DLD1 (cell line): ENCODE measurements at regions not wholly inside any gene's neighbourhood (a gene's known extent, or its start where the extent isn't known, plus 50 kb on each side); places are given as distances from the start of the nearest gene placed in this dataset.

ENCODE experiments used
- in situ Hi-C: cut with HindIII; loops from 2 replicates; pipeline ENCODE4 v1.10.0; 2017; ENCODE audit warnings: low sequenced_read_pairs

DNA sequence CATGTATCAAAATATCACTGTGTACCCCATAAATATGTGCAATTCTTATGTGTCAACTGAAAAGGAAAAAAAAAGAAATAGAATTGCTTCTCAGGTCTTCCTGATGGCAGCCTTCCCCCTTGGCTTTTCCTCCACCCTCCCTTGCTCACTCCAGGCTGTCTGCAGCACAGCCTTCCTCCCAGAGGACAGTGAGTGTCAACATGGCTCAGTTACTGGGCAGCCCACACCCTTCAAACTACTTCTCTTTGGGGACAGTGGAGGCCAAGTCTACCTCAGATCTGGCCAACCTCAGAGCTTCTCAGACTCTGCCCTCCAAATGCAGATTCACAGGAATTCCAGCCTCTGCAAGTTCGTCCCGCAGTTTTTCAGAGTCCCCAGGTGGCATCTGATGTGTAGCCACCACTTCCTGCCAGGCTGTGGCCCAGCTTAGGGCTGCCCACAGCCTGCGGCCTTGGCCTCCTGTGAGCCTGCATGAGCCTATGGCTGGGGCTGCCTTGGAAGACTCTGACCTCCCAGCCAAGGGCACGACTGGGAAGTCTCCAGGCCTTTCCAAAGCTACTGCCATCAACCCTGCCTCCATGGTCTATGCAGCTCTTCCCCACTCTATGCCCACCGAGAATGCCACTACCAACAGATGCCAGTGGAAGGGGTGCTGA, 148.0 kb upstream of the PWP1 start:
- in situ Hi-C loops, result no loop called here

DNA sequence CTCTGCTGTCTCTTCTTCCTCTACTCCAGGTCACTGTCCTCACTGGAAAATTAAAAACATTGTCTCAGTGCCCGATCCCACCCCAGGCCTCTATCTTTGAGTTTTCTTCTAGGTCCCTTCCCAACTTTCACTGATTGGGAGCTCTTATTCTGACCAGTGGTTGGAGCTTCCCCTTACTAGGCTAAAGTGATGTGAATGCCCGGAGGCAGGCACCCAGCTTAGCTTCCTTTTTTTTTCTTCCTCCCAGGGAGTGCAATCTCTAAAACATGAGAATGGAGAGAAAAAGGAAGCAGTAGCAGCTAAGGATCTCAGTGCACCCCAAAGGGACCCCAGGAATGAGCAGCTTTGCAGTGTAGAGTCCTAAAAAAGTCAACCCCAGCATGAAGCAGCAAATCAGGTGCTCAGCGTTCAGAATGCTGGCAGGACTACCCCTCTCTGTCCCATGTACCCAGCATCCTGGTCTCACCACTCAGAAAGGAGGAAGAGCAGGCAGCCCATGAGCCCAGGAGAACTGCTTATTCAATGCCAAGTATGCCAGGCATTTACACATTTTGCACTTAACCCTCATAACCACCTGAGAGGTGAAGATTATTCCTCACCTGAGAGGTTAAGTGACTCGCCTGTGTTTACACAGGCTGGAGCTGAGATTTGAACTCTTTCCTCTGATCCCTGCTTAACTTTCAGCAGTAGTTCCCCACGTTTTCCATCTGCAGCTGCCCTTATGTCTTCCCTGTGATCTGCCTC, 146.2 kb upstream of the PWP1 start:
- in situ Hi-C loops, result no loop called here

DNA sequence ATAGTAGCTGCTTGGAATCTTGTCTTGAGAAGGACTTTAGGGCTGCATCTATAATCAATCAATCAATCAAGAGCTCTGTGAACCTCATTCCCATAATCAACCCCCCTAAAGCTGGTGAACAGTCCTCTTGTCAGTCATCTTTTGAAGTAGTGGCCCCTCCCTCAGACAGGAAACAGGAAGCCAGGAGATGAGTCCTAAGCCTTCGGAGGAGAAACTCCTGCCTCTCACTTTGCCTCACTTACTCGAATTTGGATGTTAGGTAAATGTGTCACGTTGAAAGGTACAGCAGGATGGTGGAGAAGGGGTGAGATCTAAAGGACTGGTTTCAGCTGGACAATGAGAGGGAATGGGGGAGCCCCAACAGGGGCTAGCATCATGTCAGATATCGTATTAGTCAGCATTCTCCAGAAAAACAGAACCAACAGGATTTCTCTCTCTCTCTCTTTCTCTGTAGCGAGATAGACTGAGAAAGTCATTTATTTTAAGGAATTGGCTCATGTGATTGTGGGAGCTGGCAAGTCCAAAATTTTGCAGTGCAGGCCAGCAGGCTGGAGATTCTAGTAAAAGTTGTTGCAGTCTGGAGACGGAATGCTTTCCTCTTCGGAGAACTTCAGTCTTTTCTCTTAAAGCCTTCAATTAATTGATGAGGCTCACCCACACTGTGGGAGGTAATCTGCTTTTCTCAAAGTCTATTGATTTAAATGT, 144.4 kb upstream of the PWP1 start:
- in situ Hi-C loops, result no loop called here

DNA sequence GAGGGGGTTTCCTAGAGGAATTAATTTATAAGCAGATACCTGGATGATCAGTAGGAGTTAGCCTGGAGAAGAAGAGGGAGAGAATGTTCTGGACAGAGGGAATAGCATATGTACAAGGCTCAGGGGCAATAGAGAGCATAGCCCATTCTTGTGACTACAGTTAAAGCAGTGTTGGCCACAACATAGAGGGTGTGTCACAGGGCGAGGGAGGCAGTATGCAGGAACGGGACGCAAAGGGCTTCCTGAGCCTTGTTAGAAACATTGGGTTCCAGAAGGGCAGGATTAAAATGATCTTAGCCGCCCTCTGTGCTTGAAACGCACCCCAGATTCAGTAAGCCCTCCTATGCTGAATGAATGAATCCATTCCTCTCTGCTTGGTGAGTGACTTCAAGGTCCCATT, 142.2 kb upstream of the PWP1 start:
- in situ Hi-C loops, result no loop called here

DNA sequence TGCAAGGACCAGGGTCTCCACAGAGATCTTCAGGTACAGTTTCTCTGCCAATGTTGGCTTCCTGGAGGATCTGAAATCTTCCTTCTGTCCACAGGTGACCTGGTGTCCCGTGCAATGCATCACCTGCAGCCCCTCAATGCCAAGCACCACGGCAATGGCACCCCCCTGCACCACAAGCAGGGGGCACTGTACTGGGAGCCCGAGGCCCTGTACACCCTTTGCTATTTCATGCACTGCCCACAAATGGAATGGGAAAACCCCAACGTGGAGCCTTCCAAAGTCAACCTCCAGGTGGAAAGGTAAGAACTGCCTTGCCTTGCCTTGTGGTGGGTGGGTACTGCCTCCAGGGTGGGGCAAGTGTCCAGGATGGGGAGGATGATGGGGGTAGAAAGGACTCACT, 141.8 kb upstream of the PWP1 start:
- in situ Hi-C loops, result no loop called here

DNA sequence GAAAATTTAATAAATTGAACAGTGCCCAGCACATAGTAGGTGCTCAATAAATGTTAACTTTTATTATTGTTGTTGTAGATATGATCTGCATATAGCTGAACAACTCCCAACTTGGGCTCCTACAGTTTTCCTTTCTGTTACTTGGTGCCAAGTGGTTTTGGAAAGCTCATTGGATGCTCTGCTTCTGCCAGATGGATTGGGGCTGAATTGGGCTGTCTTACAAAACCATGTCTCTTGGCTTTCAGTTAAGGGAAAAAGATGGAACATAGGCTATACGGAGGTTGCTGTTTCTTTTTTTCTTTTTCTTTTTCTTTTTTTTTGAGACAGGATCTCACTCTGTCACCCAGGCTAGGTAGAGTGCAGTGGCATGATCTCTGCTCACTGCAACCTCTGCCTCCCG, 140.7 kb upstream of the PWP1 start:
- in situ Hi-C loops, result no loop called here

DNA sequence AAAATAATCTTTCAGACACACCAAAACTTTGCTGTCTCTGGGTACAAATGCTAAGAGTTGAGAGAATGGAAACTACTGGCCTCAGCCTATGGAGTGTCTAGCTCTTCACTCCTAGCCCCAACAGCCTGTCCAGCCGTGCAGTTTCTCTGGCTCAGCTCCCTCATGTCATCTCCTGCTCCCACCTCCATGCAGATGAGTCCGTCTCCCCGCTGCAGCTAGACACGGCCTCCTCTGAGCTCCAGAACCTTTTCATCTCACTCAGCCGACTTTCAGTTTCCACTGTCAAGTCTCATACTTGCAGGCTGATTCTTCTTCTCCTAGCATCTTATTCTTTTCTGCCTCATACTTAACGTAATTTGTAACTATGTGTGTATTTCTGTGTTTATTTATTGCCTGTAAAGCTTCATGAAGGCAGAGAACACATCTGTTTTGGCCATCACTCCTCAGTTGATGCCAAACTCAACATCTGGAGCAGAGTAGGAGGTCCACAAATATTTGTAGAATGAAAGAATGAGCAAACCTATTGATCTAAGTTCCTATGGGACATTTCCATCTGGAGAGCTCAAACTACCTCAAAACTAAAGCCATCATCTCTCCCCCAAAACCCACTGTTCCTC, 139.8 kb upstream of the PWP1 start:
- in situ Hi-C loops, result no loop called here

DNA sequence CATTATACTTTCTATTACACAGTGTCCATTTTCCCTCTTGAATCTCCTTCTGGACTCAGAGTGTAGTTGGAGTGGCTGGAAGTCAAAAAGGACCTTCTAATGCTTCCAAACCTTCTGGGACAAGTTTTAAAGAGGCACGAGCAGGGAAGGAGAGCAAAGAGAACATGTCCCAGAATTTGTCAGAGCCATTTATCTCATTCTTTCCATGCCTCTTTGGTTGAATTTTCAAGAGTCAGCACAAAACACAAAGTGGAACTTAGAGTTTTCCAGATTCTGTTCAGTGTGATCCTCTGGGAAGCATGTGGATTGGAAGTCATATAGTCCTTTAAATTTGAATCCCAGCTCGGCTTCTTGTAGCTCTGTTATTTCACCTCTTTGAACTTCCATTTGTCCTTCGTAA, 138.2 kb upstream of the PWP1 start:
- in situ Hi-C loops, result no loop called here

DNA sequence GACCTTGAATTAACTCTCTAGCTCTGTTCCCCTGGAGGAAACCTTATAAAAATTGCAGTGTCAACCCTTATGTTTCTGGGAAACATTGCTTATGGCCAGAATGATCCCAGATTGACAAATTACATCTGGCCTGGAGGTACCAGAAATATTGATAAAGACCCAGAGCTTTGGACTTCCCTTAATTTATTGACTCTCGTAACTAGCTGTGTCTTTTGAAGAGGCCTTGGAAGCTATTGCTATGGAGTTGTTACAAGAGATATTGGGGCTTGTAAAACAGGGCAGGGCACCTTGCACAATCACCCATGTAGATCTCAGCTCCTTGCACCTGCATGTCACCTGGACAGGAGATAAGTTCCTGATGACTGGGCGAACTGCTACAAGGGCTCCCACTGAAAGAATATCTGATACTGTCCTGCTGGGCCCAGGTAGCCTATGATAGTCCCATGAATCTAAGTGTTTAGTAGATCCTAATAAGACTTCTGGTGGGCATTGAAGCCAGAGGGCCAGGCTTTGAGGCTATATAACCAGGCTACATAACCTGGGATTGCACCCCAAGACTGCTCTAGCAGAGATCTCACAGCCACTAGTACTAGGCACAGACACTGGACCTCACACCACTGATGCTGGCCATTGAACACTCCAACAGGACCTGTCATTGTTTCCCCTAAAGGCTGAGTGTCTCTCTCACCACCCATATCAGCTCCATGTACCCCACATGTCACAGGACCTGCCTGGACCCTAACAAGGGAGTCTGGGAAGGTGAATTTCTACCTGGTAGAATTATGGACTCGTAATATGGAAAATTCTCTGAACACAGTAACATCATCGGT, 135.7 kb upstream of the PWP1 start:
- in situ Hi-C loops, result no loop called here

DNA sequence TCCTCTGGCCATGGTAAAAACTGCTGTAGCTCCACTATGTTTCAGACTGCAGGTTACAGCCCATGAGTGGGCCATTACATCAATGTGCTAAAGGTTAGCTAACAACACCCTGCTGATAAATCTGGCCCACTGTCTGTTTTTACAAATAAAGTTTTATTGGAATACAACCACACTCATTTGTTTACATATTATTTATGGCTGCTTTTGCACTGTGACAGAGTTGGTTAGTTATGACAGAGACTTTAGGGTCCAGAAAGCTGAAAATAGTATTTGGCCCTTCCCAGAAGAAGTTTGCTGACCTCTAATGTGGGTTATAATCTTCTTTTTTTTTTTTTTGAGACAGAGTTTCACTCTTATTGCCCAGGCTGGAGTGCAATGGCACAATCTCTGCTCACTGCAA, 134.2 kb upstream of the PWP1 start:
- in situ Hi-C loops, result no loop called here

DNA sequence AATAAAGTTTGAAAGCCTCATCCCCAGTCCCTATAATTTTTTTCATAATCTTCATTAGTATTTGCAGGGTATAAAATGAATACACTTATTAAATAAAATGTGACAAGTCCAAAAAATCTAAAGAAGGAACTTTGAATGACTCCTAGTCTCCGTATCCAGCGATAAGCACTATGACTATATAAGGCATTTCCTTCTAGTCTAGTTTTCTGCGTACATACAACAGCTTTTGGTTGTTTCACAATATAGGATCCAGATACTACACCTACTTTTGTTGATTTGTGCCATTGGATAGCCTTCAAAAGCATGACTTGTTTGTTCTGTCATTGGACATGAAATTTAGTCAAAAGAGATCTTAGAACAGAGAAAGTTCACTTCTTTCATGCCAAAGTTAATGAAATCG, 133.3 kb upstream of the PWP1 start:
- in situ Hi-C loops, result no loop called here

DNA sequence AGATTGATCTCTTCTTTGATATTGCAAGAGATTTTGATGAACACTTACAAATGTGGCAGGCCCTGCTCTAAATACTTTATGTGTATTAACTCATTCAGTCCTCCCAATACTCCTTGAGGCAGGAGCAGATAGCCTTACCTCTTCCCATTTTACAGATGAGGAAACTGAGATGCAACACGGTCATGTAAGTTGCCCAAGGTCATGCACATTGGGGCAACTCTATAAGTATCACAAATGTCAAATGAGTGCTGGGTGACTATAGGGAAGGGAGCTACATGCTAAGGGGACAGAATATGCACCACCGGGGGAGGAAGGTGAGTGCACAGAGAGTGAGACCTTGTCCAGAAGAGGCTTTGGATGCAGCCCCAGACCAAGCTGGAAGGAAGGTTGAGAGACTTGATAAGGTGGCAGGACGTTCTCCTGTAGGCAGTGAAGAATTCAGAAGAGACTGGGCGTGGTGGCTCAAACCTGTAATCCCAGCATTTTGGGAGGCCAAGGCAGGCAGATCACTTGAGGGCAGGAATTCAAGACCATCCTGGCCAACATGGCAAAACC, 132.3 kb upstream of the PWP1 start:
- in situ Hi-C loops, result no loop called here

DNA sequence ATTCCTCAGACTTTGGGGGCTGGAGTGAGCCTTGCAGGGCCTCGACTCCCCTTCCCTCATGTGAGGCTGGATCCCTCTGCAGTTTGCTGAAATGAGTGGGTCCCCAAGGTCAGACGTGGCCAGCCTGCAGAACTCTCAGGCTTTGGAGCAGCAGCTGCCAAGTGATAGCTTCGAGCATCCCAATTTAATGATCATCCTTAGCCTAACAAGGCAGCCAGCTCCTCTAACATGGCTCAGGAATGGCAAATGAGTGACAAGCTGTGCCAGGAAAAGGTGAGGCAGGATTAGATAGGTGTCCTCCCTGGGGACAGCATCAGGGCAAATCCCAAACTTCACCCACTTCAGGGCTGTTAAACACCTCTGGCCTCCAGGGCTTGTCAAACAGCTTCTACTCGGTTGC, 130.7 kb upstream of the PWP1 start:
- in situ Hi-C loops, result no loop called here

DNA sequence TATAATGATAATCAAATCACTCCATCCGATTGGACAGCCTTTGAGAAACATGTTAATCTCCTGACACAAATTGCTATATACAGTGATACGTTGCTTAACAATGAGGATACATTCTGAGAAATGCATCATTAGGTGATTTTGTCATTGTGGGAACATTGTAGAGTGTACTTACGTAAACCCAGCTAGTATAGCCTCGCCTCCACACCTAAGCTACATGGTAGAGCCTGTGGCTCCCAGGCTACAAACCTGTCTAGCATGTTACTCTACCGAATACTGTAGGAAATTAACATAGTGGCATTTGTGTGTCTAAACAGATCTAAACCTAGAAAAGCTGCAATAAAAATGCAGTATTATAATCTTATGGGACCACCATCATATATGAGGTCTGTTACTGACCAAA, 128.6 kb upstream of the PWP1 start:
- in situ Hi-C loops, result no loop called here

DNA sequence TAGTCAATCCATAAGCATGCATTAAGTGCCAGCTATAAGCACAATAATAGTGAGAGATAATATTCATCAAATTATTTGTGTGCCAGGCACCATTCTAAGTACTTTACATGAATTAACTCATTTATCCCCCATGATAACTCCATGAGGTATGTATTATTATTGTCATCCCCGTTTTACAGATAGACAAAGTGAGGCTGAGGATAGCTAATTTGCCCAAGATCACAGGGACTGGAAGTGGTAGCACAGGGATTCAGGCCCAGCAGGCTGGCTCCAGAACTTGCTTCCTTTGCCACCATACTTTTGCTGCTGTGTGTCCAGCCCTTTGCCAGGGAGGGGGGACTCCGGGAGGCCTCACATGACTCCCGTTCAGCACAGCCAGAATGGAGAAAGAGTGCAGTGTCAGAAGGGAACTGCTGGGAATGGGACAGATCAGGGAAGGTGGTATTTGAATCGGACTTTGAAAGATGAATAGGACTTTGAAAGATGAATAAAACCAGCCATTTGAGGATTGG, 128.0 kb upstream of the PWP1 start:
- in situ Hi-C loops, result no loop called here

DNA sequence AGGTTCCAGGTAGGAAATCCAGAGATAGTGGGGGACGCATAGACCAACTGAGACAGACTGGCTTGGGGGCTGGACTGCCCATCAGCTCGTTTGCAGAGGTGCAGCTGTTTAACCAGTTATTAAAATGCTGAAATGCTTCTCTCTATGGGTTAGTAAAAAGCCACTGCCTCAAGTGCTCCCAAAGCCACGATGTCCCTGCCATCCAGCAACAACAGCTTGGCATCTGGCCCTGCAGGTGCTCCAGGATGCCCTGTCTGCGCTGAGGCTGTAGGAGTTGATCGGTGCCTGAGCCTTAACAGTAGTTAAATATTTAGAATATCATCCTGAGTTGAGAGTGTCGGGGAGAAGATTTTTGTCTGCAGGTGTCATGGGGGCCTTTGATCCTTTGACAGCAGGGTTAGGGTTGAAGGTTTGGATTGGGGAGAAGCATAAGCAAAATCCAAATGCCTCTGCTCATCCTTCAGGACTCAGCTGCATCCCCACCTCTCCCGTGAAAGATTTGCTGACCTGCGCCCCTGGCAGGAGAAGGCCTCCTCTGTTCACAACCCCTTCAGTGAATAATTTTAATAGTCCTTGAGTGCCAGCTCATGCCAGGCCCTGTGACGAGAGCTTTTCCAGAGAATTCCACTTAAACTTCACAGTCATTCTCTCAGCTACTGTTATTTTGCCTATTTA, 127.3 kb upstream of the PWP1 start:
- in situ Hi-C loops, result no loop called here

DNA sequence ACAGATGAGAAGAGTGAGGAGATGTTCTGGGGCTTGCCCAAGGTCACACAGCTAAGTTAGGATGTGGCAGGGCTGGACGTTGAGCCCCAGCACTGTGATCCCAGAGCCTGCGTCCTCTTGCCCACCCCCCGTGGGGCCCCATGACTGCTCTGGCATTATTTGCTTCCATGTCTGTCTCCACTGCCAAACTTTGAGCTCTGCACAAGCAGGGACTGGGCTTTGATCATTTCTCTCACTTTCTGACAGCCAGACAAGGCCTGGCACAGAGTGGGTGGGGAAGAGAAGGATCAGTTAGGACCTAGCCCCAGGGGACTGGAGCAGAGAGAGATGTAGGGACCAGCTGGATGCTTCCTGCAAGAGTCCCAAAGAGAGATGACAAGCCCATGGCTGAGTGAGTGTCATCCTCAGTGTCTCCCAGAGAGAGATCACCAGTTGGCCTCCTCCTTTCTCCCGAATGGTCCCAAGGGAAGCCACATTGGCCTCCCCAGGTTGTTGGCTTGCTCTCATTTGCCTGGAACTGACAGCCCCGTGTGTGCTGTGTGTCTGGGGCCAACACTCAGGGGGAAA, 126.7 kb upstream of the PWP1 start:
- in situ Hi-C loops, result no loop called here

DNA sequence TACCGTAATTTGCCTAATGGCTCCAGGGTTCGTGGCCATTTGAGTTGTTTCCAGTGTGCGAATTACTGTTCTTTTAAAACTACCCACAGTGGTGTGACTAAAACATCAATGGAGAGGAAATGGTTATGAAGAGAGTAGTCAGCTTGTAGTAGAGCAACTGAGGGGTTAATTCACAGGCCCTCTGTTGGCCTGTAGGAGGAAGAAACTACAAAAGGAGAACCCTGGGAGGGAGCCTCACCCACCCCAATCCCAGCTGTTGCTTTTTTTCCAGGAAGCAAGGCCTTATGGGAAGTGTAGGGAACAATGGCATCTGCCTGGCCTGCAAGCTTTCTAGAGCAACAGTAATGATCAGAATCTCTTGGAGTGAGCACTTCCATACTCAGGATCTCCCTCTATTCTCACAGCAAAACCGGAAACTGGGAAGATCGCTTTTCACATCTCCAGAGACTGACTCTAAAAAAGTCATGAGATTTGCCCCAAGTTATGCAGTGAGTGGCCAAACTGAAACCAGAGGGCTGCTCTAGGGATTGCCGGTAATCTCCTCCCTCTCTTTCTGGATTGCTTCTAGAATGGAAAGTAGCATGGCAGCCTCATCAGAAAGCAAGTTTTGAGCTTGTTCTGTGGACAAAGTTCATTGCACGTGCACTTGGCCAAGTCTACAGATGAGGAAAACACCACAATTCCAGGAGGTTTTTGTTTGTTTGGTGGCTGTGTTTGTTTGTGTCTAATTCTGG, 125.3 kb upstream of the PWP1 start:
- in situ Hi-C loops, result no loop called here

DNA sequence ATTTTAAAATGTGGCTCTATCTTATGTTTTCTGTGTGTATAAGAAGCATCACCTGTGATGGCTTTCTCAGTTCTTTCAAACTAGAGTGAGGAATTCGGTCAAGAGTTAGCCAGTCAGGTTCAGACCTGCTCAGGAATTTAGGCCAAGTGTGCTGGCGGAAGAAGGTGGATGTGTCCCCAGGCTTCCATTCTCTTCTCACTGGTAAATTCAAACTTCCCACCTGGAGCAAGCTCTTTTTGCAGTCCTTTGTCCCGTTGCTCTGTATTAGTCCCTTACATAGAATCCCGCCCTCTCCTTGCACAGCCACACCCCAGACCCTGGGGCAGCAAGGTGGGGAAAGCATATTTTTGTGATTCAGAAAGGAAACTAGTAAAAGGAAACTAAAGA, 124.7 kb upstream of the PWP1 start:
- in situ Hi-C loops, result no loop called here
